Ishikawa (cell line): ENCODE measurements at regions not wholly inside any gene's neighbourhood (a gene's known extent, or its start where the extent isn't known, plus 50 kb on each side); places are given as distances from the start of the nearest gene placed in this dataset.
A peak's percentile ranks its signal among the peaks of the same experiment; 100 is the strongest.

Source experiments
- CEBPB ChIP-seq: IDR thresholded peaks from 2 replicates; pipeline ENCODE4 v1.6.1; 2012
- CREB1 ChIP-seq: IDR thresholded peaks from 2 replicates; pipeline ENCODE4 v1.6.1; 2012; ENCODE audit warnings: low read depth
- EGR1 ChIP-seq: IDR thresholded peaks from 2 replicates; pipeline ENCODE4 v1.6.1; 2012
- EP300 ChIP-seq: IDR thresholded peaks from 2 replicates; pipeline ENCODE4 v1.6.1; 2012; ENCODE audit warnings: borderline replicate concordance
- FOXM1 ChIP-seq: IDR thresholded peaks from 2 replicates; pipeline ENCODE4 v1.6.1; 2012; ENCODE audit warnings: low read depth, borderline replicate concordance
- MAX ChIP-seq: IDR thresholded peaks from 2 replicates; pipeline ENCODE4 v1.6.1; 2012
- NFIC ChIP-seq: IDR thresholded peaks from 2 replicates; pipeline ENCODE4 v1.6.1; 2012
- RAD21 ChIP-seq: IDR thresholded peaks from 2 replicates; pipeline ENCODE4 v1.6.1; 2012; ENCODE audit warnings: low read depth
- REST ChIP-seq: IDR thresholded peaks from 2 replicates; pipeline ENCODE4 v1.6.1; 2012; ENCODE audit warnings: low read depth, mild to moderate bottlenecking
- TAF1 ChIP-seq: IDR thresholded peaks from 2 replicates; pipeline ENCODE4 v1.6.1; 2012; ENCODE audit warnings: low read depth, mild to moderate bottlenecking
- TCF12 ChIP-seq: IDR thresholded peaks from 2 replicates; pipeline ENCODE4 v1.6.1; 2012; ENCODE audit warnings: low read depth
- TEAD4 ChIP-seq: IDR thresholded peaks from 2 replicates; pipeline ENCODE4 v1.6.1; 2012
- USF1 ChIP-seq: IDR thresholded peaks from 2 replicates; pipeline ENCODE4 v1.6.1; 2012
- YY1 ChIP-seq: IDR thresholded peaks from 2 replicates; pipeline ENCODE4 v1.6.1; 2012; ENCODE audit warnings: low read depth
- ZBTB7A ChIP-seq: IDR thresholded peaks from 2 replicates; pipeline ENCODE4 v1.6.1; 2012; ENCODE audit warnings: low read depth

- no peak for TF ChIP-seq REST
- TF ChIP-seq TEAD4 = no peak
- no peak for TF ChIP-seq YY1
- no peak for TF ChIP-seq TAF1
- no peak for TF ChIP-seq RAD21
- TF ChIP-seq CREB1 = no peak
- TF ChIP-seq FOXM1 = no peak
These were observed 55.3 kb downstream of the CDKN2C start for GRCh38 chr1:51025374-51025773.

GRCh38 chr1:51032936-51033335 lies 62.9 kb downstream of the CDKN2C start:
- TF ChIP-seq CEBPB (no peak), ZBTB7A (no peak), RAD21 (no peak), TEAD4 (no peak), NFIC (no peak), MAX (no peak), EGR1 (no peak), EP300 (no peak), YY1 (no peak), CREB1 (no peak), REST (no peak), USF1 (no peak), TCF12 (no peak), TAF1 (no peak)

- TF ChIP-seq TCF12 (no peak), MAX (no peak), EP300 (no peak), REST (no peak), ZBTB7A (no peak), TEAD4 (no peak), TAF1 (no peak), FOXM1 (no peak), CREB1 (no peak), CEBPB (no peak), RAD21 (no peak), YY1 (no peak), NFIC (no peak), EGR1 (no peak), USF1 (no peak)
These were observed 57.8 kb upstream of the C1orf185 start for GRCh38 chr1:51044199-51044598.

GRCh38 chr1:51044834-51045233 lies 57.2 kb upstream of the C1orf185 start:
- TF ChIP-seq TEAD4 (no peak), RAD21 (peak; percentile 33; the same call in 1 of the 2 replicates)

GRCh38 chr1:51048021-51048420 lies 54.0 kb upstream of the C1orf185 start:
- TF ChIP-seq TAF1 = no peak

- TF ChIP-seq MAX (no peak), TAF1 (no peak), ZBTB7A (no peak), CREB1 (no peak), EGR1 (no peak), CEBPB (no peak), REST (no peak), FOXM1 (no peak), USF1 (no peak)
These were observed 53.4 kb upstream of the C1orf185 start for GRCh38 chr1:51048670-51049069.
